ENCODE measurements at regions not wholly inside any gene's neighbourhood (a gene's known extent, or its start where the extent isn't known, plus 50 kb on each side); places are given as distances from the start of the nearest gene placed in this dataset.

DNA sequence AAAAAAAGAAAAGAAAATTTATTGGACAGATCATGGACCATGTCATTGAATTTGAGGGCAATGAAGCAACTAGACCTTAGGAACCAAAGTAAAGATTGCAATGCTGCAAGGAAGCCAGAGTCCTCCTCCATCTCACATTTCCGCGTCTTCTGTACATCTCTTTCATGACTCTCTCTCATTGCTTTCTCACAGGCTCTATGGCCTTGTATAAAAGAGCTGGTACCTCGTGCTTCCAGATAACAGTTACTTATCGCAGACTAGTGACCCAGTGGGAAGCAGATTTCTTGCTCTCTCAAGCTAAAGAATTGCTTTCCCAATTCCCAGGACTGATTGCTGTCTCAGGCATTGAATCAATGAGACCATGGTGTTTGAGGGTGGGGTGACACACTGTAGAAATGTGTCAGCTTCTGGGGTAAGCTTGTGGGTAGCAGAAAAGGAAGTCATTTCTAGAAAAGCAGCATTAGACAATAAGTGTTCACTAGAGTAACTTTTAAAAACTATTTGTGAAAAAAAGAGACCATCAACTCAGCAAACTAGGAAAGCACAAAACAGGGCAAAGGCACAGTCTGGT, 635.3 kb downstream of the UTRN start:
- Histone ChIP-seq H2AFZ (no peak overlapping the region), H3F3A (replicated peaks; ENCODE audit: low read depth) (no peaks in the 10 kb centered on the region), H3K27me3 (ENCODE audit: insufficient read depth) (no peaks in the 10 kb centered on the region), H3K4me1 (ENCODE audit: insufficient read depth) (peaks cover 19% of the 10 kb centered on the region), H3K36me3 (ENCODE audit: insufficient read depth) (peaks cover 7% of the 10 kb centered on the region), H3K4me2 (no peak overlapping the region), H3K79me2 (replicated peaks; ENCODE audit: insufficient read depth) (no peaks in the 10 kb centered on the region), H3K27ac (ENCODE audit: low read depth) (no peak overlapping the region), H4K20me1 (replicated peaks; ENCODE audit: insufficient read depth) (no peaks in the 10 kb centered on the region), H3K4me3 (no peak overlapping the region), H3K9me2 (ENCODE audit: insufficient read depth) (peaks cover 6% of the 10 kb centered on the region; the same call in 1 of the 2 replicates)
- Mint-ChIP-seq H3K27me3 (ENCODE audit: insufficient read depth, low read depth, poor library complexity) (peaks cover 8% of the 10 kb centered on the region), H3K4me1 (peaks cover 23% of the 10 kb centered on the region), H3K9me3 (peaks cover 6% of the 10 kb centered on the region; the same call in 2 of the 3 replicates), H3K4me3 (no peak overlapping the region), H3K36me3 (ENCODE audit: low read depth) (peaks cover 6% of the 10 kb centered on the region; the same call in 2 of the 3 replicates), H3K27ac (no peak overlapping the region)
- TF ChIP-seq CREB1 (CRISPR knock-in tag; IDR thresholded peaks at IDR 0.05; ENCODE audit: low read depth) (no peak), POLR2AphosphoS5 (IDR thresholded peaks at IDR 0.05; ENCODE audit: low read depth) (no peak), NANOG (IDR thresholded peaks at IDR 0.05; ENCODE audit: borderline replicate concordance) (no peak)
- TF ChIP-seq, protein P1, sequence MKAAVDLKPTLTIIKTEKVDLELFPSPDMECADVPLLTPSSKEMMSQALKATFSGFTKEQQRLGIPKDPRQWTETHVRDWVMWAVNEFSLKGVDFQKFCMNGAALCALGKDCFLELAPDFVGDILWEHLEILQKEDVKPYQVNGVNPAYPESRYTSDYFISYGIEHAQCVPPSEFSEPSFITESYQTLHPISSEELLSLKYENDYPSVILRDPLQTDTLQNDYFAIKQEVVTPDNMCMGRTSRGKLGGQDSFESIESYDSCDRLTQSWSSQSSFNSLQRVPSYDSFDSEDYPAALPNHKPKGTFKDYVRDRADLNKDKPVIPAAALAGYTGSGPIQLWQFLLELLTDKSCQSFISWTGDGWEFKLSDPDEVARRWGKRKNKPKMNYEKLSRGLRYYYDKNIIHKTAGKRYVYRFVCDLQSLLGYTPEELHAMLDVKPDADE (IDR thresholded peaks at IDR 0.05): no peak
- DNase-seq (ENCODE audit: low spot score) (no peak), ATAC-seq (no peak)

DNA sequence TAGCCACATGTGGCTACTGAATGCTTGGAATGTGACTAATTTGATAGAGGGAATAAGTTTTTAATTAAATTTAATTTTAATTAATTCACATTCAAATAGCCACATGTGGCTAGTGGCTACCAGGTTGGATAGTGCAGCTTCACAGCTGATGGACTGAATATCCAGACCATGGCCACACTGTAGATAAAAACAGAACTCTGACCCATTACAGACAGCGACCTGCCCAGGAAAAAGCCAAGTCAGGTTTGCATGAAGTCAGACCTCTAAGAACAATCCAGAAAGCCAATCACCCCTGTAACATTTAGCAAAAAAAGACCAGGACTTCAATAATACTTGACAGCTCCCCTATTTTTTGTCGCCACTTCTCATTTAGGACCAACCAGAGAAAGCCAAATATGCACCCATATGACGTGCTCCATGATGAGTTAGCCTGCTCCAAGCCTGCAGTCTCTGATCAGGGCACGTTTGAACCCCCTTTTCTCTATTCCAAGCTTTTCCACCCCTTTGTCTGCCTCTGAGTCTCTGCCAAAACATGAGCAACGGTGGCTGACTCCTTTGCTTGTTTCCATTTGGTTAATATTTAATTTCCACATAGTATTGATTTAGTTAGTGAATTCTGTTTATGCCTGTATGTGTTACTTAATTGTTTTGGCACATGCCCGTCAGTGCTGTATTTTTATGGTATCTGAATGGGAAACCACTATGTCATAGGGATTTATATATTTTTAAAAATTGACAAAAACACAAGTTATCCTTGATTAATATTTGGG, 636.3 kb downstream of the UTRN start:
- no peak for ATAC-seq
- TF ChIP-seq STAT1 (IDR thresholded peaks at IDR 0.05; ENCODE audit: unreplicated experiment) (no peak), ZNF331 (CRISPR knock-in tag; IDR thresholded peaks at IDR 0.05; ENCODE audit: low read depth) (no peak), NANOG (IDR thresholded peaks at IDR 0.05; ENCODE audit: borderline replicate concordance) (no peak), EZH2phosphoT487 (IDR thresholded peaks at IDR 0.05; ENCODE audit: unreplicated experiment) (no peak), CREB1 (CRISPR knock-in tag; IDR thresholded peaks at IDR 0.05; ENCODE audit: low read depth) (no peak)
- TF ChIP-seq, protein P2, sequence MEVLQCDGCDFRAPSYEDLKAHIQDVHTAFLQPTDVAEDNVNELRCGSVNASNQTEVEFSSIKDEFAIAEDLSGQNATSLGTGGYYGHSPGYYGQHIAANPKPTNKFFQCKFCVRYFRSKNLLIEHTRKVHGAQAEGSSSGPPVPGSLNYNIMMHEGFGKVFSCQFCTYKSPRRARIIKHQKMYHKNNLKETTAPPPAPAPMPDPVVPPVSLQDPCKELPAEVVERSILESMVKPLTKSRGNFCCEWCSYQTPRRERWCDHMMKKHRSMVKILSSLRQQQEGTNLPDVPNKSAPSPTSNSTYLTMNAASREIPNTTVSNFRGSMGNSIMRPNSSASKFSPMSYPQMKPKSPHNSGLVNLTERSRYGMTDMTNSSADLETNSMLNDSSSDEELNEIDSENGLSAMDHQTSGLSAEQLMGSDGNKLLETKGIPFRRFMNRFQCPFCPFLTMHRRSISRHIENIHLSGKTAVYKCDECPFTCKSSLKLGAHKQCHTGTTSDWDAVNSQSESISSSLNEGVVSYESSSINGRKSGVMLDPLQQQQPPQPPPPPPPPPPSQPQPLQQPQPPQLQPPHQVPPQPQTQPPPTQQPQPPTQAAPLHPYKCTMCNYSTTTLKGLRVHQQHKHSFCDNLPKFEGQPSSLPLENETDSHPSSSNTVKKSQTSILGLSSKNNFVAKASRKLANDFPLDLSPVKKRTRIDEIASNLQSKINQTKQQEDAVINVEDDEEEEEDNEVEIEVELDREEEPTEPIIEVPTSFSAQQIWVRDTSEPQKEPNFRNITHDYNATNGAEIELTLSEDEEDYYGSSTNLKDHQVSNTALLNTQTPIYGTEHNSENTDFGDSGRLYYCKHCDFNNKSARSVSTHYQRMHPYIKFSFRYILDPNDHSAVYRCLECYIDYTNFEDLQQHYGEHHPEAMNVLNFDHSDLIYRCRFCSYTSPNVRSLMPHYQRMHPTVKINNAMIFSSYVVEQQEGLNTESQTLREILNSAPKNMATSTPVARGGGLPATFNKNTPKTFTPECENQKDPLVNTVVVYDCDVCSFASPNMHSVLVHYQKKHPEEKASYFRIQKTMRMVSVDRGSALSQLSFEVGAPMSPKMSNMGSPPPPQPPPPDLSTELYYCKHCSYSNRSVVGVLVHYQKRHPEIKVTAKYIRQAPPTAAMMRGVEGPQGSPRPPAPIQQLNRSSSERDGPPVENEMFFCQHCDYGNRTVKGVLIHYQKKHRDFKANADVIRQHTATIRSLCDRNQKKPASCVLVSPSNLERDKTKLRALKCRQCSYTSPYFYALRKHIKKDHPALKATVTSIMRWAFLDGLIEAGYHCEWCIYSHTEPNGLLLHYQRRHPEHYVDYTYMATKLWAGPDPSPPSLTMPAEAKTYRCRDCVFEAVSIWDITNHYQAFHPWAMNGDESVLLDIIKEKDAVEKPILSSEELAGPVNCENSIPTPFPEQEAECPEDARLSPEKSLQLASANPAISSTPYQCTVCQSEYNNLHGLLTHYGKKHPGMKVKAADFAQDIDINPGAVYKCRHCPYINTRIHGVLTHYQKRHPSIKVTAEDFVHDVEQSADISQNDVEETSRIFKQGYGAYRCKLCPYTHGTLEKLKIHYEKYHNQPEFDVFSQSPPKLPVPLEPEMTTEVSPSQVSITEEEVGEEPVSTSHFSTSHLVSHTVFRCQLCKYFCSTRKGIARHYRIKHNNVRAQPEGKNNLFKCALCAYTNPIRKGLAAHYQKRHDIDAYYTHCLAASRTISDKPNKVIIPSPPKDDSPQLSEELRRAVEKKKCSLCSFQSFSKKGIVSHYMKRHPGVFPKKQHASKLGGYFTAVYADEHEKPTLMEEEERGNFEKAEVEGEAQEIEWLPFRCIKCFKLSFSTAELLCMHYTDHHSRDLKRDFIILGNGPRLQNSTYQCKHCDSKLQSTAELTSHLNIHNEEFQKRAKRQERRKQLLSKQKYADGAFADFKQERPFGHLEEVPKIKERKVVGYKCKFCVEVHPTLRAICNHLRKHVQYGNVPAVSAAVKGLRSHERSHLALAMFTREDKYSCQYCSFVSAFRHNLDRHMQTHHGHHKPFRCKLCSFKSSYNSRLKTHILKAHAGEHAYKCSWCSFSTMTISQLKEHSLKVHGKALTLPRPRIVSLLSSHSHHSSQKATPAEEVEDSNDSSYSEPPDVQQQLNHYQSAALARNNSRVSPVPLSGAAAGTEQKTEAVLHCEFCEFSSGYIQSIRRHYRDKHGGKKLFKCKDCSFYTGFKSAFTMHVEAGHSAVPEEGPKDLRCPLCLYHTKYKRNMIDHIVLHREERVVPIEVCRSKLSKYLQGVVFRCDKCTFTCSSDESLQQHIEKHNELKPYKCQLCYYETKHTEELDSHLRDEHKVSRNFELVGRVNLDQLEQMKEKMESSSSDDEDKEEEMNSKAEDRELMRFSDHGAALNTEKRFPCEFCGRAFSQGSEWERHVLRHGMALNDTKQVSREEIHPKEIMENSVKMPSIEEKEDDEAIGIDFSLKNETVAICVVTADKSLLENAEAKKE (CRISPR knock-in tag; IDR thresholded peaks at IDR 0.05): no peak
- TF ChIP-seq, protein P3, sequence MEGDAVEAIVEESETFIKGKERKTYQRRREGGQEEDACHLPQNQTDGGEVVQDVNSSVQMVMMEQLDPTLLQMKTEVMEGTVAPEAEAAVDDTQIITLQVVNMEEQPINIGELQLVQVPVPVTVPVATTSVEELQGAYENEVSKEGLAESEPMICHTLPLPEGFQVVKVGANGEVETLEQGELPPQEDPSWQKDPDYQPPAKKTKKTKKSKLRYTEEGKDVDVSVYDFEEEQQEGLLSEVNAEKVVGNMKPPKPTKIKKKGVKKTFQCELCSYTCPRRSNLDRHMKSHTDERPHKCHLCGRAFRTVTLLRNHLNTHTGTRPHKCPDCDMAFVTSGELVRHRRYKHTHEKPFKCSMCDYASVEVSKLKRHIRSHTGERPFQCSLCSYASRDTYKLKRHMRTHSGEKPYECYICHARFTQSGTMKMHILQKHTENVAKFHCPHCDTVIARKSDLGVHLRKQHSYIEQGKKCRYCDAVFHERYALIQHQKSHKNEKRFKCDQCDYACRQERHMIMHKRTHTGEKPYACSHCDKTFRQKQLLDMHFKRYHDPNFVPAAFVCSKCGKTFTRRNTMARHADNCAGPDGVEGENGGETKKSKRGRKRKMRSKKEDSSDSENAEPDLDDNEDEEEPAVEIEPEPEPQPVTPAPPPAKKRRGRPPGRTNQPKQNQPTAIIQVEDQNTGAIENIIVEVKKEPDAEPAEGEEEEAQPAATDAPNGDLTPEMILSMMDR (conservative IDR thresholded peaks at IDR 0.05; ENCODE audit: low read depth in 2 of 2): no peak
- TF ChIP-seq, protein P1 (IDR thresholded peaks at IDR 0.05): no peak

More for the DNA sequence above, 636.3 kb downstream of the UTRN start:
- Mint-ChIP-seq H3K27me3 (ENCODE audit: insufficient read depth, low read depth, poor library complexity) (peaks cover 8% of the 10 kb centered on the region), H3K4me1 (peaks cover 23% of the 10 kb centered on the region), H3K4me3 (no peak overlapping the region), H3K27ac (no peak overlapping the region; the same call in 1 of the 2 replicates), H3K9me3 (peaks cover 6% of the 10 kb centered on the region; the same call in 2 of the 3 replicates), H3K36me3 (ENCODE audit: low read depth) (peaks cover 3% of the 10 kb centered on the region; the same call in 2 of the 3 replicates)
- no peak for DNase-seq (ENCODE audit: low spot score)
- Histone ChIP-seq H3K27ac (ENCODE audit: low read depth) (no peak overlapping the region), H3K4me2 (no peak overlapping the region), H3K4me1 (ENCODE audit: insufficient read depth) (peaks cover 19% of the 10 kb centered on the region), H3K4me3 (no peak overlapping the region), H4K20me1 (replicated peaks; ENCODE audit: insufficient read depth) (no peaks in the 10 kb centered on the region), H3K36me3 (ENCODE audit: insufficient read depth) (peaks cover 7% of the 10 kb centered on the region), H3K27me3 (ENCODE audit: insufficient read depth) (no peaks in the 10 kb centered on the region), H3K79me2 (replicated peaks; ENCODE audit: insufficient read depth) (no peaks in the 10 kb centered on the region), H3K9me2 (ENCODE audit: insufficient read depth) (peaks cover 6% of the 10 kb centered on the region; the same call in 1 of the 2 replicates), H2AFZ (no peak overlapping the region), H3F3A (replicated peaks; ENCODE audit: low read depth) (no peaks in the 10 kb centered on the region)

Data from GM23338 (cell line).